Breast epithelium (tissue), 4 donors: ENCODE measurements at regions not wholly inside any gene's neighbourhood (a gene's known extent, or its start where the extent isn't known, plus 50 kb on each side); places are given as distances from the start of the nearest gene placed in this dataset.

Experiments
- DNase-seq, 2 donors: peaks; one replicate each; pipeline ENCODE4 v3.0.0-alpha.2; 2019; ENCODE audit warnings: low spot score in 2 of 2
- H3K27ac ChIP-seq, 2 donors: fragments of 200-600 bp; sonication (generic) in 1 of 2; one replicate each; pipeline ENCODE4 v1.5.1; 2016 to 2019; ENCODE audit warnings: mild to moderate bottlenecking in 1 of 2
- H3K27me3 ChIP-seq, 2 donors: fragments of 200-600 bp; sonication (generic) in 1 of 2; one replicate each; pipeline versions ENCODE4 v1.5.1 to v1.6.0; 2017 to 2019; ENCODE audit warnings: control low read depth in 1 of 2, mild to moderate bottlenecking in 1 of 2
- H3K36me3 ChIP-seq: fragments of 200-600 bp; one replicate; pipeline ENCODE4 v1.5.1; 2019
- H3K4me1 ChIP-seq, 2 donors: fragments of 200-600 bp; sonication (generic); one replicate each; pipeline ENCODE4 v1.5.1; 2016 to 2019; ENCODE audit warnings: control low read depth in 1 of 2
- H3K4me3 ChIP-seq, 3 donors: fragments of 200-600 bp; sonication (generic); 1 replicate in 2 of 3; 2 replicates in 1 of 3; pipeline ENCODE4 v1.5.1; 2016 to 2019; ENCODE audit warnings: mild to moderate bottlenecking in 3 of 3, moderate library complexity in 2 of 3
- H3K9me3 ChIP-seq, 2 donors: fragments of 200-600 bp; sonication (generic) in 1 of 2; one replicate each; pipeline ENCODE4 v1.5.1; 2016 to 2019; ENCODE audit warnings: control low read depth in 1 of 2
- POLR2A ChIP-seq: fragments of 450-650 bp; IDR thresholded peaks from one replicate; pipeline ENCODE4 v1.6.1; 2016; ENCODE audit warnings: antibody characterized with exemption, mild to moderate bottlenecking, moderate library complexity
- POLR2AphosphoS5 ChIP-seq, 3 donors: sonication (generic); formaldehyde crosslinking; IDR thresholded peaks; one replicate each; pipeline ENCODE4 v1.6.1; 2017; ENCODE audit warnings: antibody characterized with exemption in 3 of 3
- intact Hi-C: fragments of 100-400 bp; cut with DNase I; formaldehyde crosslinking; loops from one replicate; pipeline ENCODE4 v1.15.1; 2023; ENCODE audit warnings: low total_unique reads
- TF ChIP-seq, protein P1 (sequence below), 3 donors: fragments of 450-650 bp; IDR thresholded peaks; one replicate each; pipeline ENCODE4 v1.5.1; 2016 to 2017; ENCODE audit warnings: antibody characterized with exemption in 3 of 3, mild to moderate bottlenecking in 3 of 3, moderate library complexity in 3 of 3

DNA sequence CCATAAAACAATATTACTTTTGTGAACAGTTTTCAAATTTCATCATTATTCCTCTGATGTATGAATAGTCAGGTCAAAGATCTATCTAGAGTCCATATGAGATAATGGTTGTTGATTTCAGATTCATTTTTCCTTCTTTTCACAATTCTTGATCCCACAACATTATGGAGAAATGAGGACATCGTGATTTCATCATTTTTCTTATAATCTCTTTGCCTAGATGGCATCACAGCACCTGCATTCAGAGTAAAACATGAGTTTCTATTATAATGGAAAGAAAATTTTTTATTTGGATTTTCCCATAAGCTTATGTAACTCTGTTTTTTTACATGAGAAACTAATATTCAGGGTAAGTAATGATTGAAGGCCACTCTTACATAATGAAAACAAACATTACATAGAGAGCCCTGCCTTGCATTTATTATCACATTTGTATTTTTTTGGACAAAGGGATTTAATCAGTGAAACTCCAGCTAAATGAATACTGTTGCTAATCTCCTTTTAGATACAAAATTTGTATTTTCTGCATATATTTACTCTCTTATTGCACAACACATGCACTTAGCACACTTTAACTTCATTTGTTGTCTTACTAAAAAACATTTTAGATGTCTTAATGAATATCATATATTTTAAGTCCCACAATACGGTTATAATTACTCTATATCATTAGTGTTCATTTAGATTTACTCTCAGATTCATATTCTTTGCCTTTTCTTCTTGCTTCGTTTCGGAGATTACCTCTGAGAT, 188.4 kb upstream of the KYNU start:
- no peaks in the 10 kb centered on the region for H3K9me3 ChIP-seq
- no peaks in the 10 kb centered on the region for H3K36me3 ChIP-seq
- no peak overlapping the region for H3K4me3 ChIP-seq
- no peaks in the 10 kb centered on the region for H3K27me3 ChIP-seq
- intact Hi-C loops, result loop anchor here (5.0 kb wide), 1 partner anchor 47 kb away; no protein-coding TSS in a partner anchor
- H3K4me1 ChIP-seq, result no peaks in the 10 kb centered on the region
- no peak for DNase-seq
- TF ChIP-seq POLR2A (no peak), POLR2AphosphoS5 (IDR thresholded peaks at IDR 0.05) (no peak)
- TF ChIP-seq, protein P1, sequence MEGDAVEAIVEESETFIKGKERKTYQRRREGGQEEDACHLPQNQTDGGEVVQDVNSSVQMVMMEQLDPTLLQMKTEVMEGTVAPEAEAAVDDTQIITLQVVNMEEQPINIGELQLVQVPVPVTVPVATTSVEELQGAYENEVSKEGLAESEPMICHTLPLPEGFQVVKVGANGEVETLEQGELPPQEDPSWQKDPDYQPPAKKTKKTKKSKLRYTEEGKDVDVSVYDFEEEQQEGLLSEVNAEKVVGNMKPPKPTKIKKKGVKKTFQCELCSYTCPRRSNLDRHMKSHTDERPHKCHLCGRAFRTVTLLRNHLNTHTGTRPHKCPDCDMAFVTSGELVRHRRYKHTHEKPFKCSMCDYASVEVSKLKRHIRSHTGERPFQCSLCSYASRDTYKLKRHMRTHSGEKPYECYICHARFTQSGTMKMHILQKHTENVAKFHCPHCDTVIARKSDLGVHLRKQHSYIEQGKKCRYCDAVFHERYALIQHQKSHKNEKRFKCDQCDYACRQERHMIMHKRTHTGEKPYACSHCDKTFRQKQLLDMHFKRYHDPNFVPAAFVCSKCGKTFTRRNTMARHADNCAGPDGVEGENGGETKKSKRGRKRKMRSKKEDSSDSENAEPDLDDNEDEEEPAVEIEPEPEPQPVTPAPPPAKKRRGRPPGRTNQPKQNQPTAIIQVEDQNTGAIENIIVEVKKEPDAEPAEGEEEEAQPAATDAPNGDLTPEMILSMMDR (IDR thresholded peaks at IDR 0.05), result no peak
- H3K27ac ChIP-seq, result no peak overlapping the region

DNA sequence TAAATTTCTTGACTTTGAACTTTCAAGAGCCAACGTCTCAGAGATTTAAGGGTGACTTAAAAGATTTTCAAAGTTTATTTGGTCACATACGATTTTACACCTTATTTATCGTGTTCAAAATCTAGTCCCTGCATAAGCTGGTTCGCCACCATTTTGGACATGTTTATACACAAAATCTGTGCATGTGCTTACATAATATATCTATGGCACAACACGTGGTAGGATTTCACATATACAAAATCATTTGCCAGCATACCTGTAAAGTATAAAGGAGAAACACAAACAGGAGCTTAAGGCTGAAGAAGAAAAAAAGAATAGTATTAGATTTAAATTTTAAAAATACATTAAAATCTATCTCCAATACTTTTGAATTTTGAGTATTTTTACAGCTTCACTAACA, 190.0 kb upstream of the KYNU start:
- TF ChIP-seq, protein P1 (IDR thresholded peaks at IDR 0.05), result no peak
- TF ChIP-seq POLR2A (no peak), POLR2AphosphoS5 (IDR thresholded peaks at IDR 0.05) (no peak)
- intact Hi-C loops, result loop anchor here (5.0 kb wide), 1 partner anchor 45 kb away; no protein-coding TSS in a partner anchor
- no peaks in the 10 kb centered on the region for H3K4me1 ChIP-seq

DNA sequence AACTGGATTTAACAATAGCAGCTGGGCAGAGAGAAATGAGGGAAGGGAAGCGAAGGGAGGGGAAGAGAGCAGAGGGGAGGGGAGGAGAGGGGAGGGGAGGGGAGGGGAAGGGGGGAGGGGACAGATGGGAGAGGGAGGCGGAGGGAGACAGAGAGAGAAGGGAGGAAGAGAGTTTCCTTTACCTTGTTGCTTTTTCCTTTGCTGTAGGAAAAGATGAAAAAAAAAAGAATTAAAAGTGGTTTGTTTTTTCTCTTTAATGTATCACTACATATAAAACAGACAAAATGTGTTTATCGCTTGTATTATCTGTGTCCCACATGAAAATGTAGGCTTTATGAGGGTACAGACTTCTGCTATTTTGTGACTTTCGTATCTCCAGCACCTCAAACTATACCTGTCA, 190.4 kb upstream of the KYNU start:
- H3K27me3 ChIP-seq, result no peaks in the 10 kb centered on the region
- TF ChIP-seq, protein P1 (IDR thresholded peaks at IDR 0.05), result no peak
- TF ChIP-seq POLR2AphosphoS5 (IDR thresholded peaks at IDR 0.05), result no peak
- no peak for TF ChIP-seq POLR2A
- DNase-seq, result no peak
- intact Hi-C loops, result loop anchor here (5.0 kb wide), 1 partner anchor 45 kb away; no protein-coding TSS in a partner anchor
- no peak overlapping the region for H3K4me3 ChIP-seq
- H3K36me3 ChIP-seq, result no peaks in the 10 kb centered on the region
- H3K27ac ChIP-seq, result no peak overlapping the region
- no peaks in the 10 kb centered on the region for H3K4me1 ChIP-seq
- no peaks in the 10 kb centered on the region for H3K9me3 ChIP-seq

More for the DNA sequence above, 190.0 kb upstream of the KYNU start:
- Histone ChIP-seq H3K9me3 (no peaks in the 10 kb centered on the region), H3K36me3 (no peaks in the 10 kb centered on the region), H3K4me3 (no peak overlapping the region), H3K27me3 (no peaks in the 10 kb centered on the region), H3K27ac (no peak overlapping the region)
- DNase-seq, result no peak

DNA sequence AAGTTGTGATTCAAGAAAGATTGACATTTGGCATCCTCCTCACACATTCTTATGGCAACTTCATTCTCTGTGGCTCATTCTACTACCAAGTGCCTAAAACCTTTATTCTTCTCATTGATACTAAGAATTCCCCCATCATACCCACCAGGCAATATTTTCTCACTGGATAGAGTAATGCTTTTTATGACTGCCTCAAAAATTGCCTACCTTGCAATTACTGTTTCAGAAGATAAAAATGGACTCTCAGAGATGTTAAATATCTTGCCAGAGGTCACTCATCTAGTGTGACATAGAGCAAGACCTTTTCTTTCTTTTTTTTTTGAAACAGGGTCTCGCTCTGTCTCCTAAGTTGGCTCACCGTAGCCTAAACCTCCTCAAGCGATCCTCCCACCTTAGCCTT, 192.8 kb upstream of the KYNU start:
- no peak overlapping the region for H3K27ac ChIP-seq
- no peaks in the 10 kb centered on the region for H3K9me3 ChIP-seq
- no peak overlapping the region for H3K4me3 ChIP-seq
- DNase-seq, result no peak
- no peaks in the 10 kb centered on the region for H3K36me3 ChIP-seq
- H3K27me3 ChIP-seq, result no peaks in the 10 kb centered on the region
- intact Hi-C loops, result loop anchor here (5.0 kb wide), 1 partner anchor 42 kb away; no protein-coding TSS in a partner anchor
- TF ChIP-seq, protein P1 (IDR thresholded peaks at IDR 0.05), result no peak
- TF ChIP-seq POLR2AphosphoS5 (IDR thresholded peaks at IDR 0.05), result no peak
- no peak for TF ChIP-seq POLR2A
- no peaks in the 10 kb centered on the region for H3K4me1 ChIP-seq

DNA sequence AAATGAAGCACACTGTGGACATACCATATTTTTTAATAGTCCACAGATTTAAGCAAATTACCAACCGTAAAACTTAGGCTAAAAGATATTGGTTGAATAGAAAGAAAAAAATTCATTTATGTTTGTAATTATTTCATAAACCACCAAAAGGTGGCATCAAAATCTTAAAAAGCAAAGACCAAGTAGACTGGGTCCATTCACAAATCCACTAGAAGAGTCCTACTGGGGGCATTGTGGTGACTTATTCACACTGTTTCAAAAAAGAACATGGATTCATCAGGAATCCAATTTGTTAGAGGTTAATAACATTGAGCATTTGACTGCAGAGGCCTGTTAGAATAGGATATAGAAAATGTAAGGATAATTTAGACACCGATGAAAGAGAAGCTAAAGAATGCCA, 194.9 kb upstream of the KYNU start:
- Histone ChIP-seq H3K36me3 (no peaks in the 10 kb centered on the region), H3K4me3 (no peak overlapping the region), H3K27me3 (no peaks in the 10 kb centered on the region), H3K27ac (no peak overlapping the region), H3K4me1 (no peaks in the 10 kb centered on the region), H3K9me3 (no peaks in the 10 kb centered on the region)
- intact Hi-C loops, result no loop called here
- no peak for DNase-seq
- TF ChIP-seq POLR2AphosphoS5 (IDR thresholded peaks at IDR 0.05) (no peak), POLR2A (no peak)
- TF ChIP-seq, protein P1 (IDR thresholded peaks at IDR 0.05), result no peak
